Peyer's patch (tissue), 4 donors: ENCODE measurements at regions not wholly inside any gene's neighbourhood (a gene's known extent, or its start where the extent isn't known, plus 50 kb on each side); places are given as distances from the start of the nearest gene placed in this dataset.

ENCODE experiments used
- DNase-seq, 3 donors: peaks; one replicate each; pipeline ENCODE4 v3.0.0-alpha.2; 2017 to 2019
- H3K27ac ChIP-seq, 4 donors: fragments of 200-600 bp; sonication (generic); one replicate each; pipeline ENCODE4 v1.5.1; 2016 to 2019
- H3K27me3 ChIP-seq, 2 donors: fragments of 200-600 bp; sonication (generic); one replicate each; pipeline ENCODE4 v1.5.1; 2019
- H3K36me3 ChIP-seq, 3 donors: fragments of 200-600 bp; sonication (generic); one replicate each; pipeline ENCODE4 v1.5.1; 2016 to 2019
- H3K4me1 ChIP-seq, 4 donors: fragments of 200-600 bp; sonication (generic); one replicate each; pipeline ENCODE4 v1.5.1; 2016 to 2019
- H3K4me3 ChIP-seq, 4 donors: fragments of 200-600 bp; sonication (generic); 1 replicate in 3 of 4; 2 replicates in 1 of 4; pipeline ENCODE4 v1.5.1; 2016 to 2019; ENCODE audit warnings: mild to moderate bottlenecking in 1 of 4
- H3K9me3 ChIP-seq, 4 donors: fragments of 200-600 bp; sonication (generic); one replicate each; pipeline ENCODE4 v1.5.1; 2016 to 2019; ENCODE audit warnings: mild to moderate bottlenecking in 1 of 4
- POLR2A ChIP-seq, 2 donors: fragments of 450-650 bp; IDR thresholded peaks; one replicate each; pipeline ENCODE4 v1.5.1; 2017; ENCODE audit warnings: antibody characterized with exemption in 2 of 2, mild to moderate bottlenecking in 2 of 2, moderate library complexity in 2 of 2
- TF ChIP-seq, protein P1 (sequence below), 6 experiments: fragments of 450-650 bp in 4 of 6; fragments of 200-600 bp in 2 of 6; sonication (generic) in 1 of 6; IDR thresholded peaks; one replicate each; pipeline ENCODE4 v1.5.1; 2017 to 2019; ENCODE audit warnings: antibody characterized with exemption in 6 of 6, mild to moderate bottlenecking in 3 of 6, moderate library complexity in 1 of 6

- H3K9me3 ChIP-seq = no peaks in the 10 kb centered on the region
- H3K4me1 ChIP-seq = peaks cover 0 to 15% (median 0%) of the 10 kb centered on the region in 4 donors
- no peak overlapping the region for H3K4me3 ChIP-seq
- H3K27ac ChIP-seq = no peak overlapping the region
- no peaks in the 10 kb centered on the region for H3K27me3 ChIP-seq
- DNase-seq = no peak
- no peaks in the 10 kb centered on the region for H3K36me3 ChIP-seq
- no peak for TF ChIP-seq POLR2A (IDR thresholded peaks at IDR 0.05)
- TF ChIP-seq, protein P1, sequence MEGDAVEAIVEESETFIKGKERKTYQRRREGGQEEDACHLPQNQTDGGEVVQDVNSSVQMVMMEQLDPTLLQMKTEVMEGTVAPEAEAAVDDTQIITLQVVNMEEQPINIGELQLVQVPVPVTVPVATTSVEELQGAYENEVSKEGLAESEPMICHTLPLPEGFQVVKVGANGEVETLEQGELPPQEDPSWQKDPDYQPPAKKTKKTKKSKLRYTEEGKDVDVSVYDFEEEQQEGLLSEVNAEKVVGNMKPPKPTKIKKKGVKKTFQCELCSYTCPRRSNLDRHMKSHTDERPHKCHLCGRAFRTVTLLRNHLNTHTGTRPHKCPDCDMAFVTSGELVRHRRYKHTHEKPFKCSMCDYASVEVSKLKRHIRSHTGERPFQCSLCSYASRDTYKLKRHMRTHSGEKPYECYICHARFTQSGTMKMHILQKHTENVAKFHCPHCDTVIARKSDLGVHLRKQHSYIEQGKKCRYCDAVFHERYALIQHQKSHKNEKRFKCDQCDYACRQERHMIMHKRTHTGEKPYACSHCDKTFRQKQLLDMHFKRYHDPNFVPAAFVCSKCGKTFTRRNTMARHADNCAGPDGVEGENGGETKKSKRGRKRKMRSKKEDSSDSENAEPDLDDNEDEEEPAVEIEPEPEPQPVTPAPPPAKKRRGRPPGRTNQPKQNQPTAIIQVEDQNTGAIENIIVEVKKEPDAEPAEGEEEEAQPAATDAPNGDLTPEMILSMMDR (IDR thresholded peaks at IDR 0.05) = no peak
Observed at GRCh38 chr6:21955951-21956350, 340.9 kb downstream of the PRL start.

GRCh38 chr6:21958428-21958827 is 338.4 kb downstream of the PRL start:
- no peak for TF ChIP-seq POLR2A (IDR thresholded peaks at IDR 0.05)
- TF ChIP-seq, protein P1 (IDR thresholded peaks at IDR 0.05) = no peak
- H3K27ac ChIP-seq = no peak overlapping the region
- no peak for DNase-seq

GRCh38 chr6:21961226-21961625 is 335.6 kb downstream of the PRL start:
- Histone ChIP-seq H3K36me3 (no peaks in the 10 kb centered on the region), H3K27me3 (no peaks in the 10 kb centered on the region), H3K4me1 (no peaks in the 10 kb centered on the region), H3K9me3 (no peaks in the 10 kb centered on the region), H3K4me3 (no peak overlapping the region), H3K27ac (no peak overlapping the region)
- DNase-seq = no peak
- TF ChIP-seq, protein P1 (IDR thresholded peaks at IDR 0.05) = no peak
- no peak for TF ChIP-seq POLR2A (IDR thresholded peaks at IDR 0.05)

More at GRCh38 chr6:21958428-21958827, 338.4 kb downstream of the PRL start:
- Histone ChIP-seq H3K4me3 (no peak overlapping the region), H3K27me3 (no peaks in the 10 kb centered on the region), H3K4me1 (peaks cover 0 to 8% (median 0%) of the 10 kb centered on the region in 4 donors), H3K9me3 (no peaks in the 10 kb centered on the region), H3K36me3 (no peaks in the 10 kb centered on the region)

- no peaks in the 10 kb centered on the region for H3K36me3 ChIP-seq
- H3K27ac ChIP-seq = no peak overlapping the region
- H3K27me3 ChIP-seq = no peaks in the 10 kb centered on the region
- H3K4me3 ChIP-seq = no peak overlapping the region
- DNase-seq = no peak
- H3K9me3 ChIP-seq = no peaks in the 10 kb centered on the region
- no peaks in the 10 kb centered on the region for H3K4me1 ChIP-seq
- no peak for TF ChIP-seq POLR2A (IDR thresholded peaks at IDR 0.05)
- TF ChIP-seq, protein P1 (IDR thresholded peaks at IDR 0.05) = no peak
Observed at GRCh38 chr6:21965016-21965415, 331.8 kb downstream of the PRL start.

- H3K36me3 ChIP-seq = no peaks in the 10 kb centered on the region
- no peak overlapping the region for H3K4me3 ChIP-seq
- H3K9me3 ChIP-seq = no peaks in the 10 kb centered on the region
- TF ChIP-seq, protein P1 (IDR thresholded peaks at IDR 0.05) = no peak
- TF ChIP-seq POLR2A (IDR thresholded peaks at IDR 0.05) = no peak
- no peak overlapping the region for H3K27ac ChIP-seq
- no peak for DNase-seq
- no peaks in the 10 kb centered on the region for H3K4me1 ChIP-seq
- H3K27me3 ChIP-seq = no peaks in the 10 kb centered on the region
Observed at GRCh38 chr6:21965953-21966539, 330.8 kb downstream of the PRL start.
